ENCODE measurements at regions not wholly inside any gene's neighbourhood (a gene's known extent, or its start where the extent isn't known, plus 50 kb on each side); places are given as distances from the start of the nearest gene placed in this dataset.
"Not testable (repeated sequence)": the region's sequence is repeated elsewhere in the genome, so short reads cannot be mapped to it uniquely, and the experiment has no call there.

GRCh38 chr7:66458991-66459390 lies 169.7 kb upstream of the KCTD7 start:
- not testable (repeated sequence) for TF ChIP-seq CTCF (conservative IDR thresholded peaks at IDR 0.05); EZH2 (IDR thresholded peaks at IDR 0.05; ENCODE audit: low read depth)
